Activated CD4-positive, alpha-beta T cell treated with anti-CD3 and anti-CD28 coated beads, Interleukin-2, amount 10 ng/mL, durations not matched to agents 24 days and 14 days (primary cell): ENCODE measurements at regions not wholly inside any gene's neighbourhood (a gene's known extent, or its start where the extent isn't known, plus 50 kb on each side); places are given as distances from the start of the nearest gene placed in this dataset.
"Not testable (repeated sequence)": the region's sequence is repeated elsewhere in the genome, so short reads cannot be mapped to it uniquely, and the experiment has no call there.

Source experiments
- DNase-seq: peaks from one replicate; pipeline ENCODE4 v3.0.0; 2022
- H3K27ac Mint-ChIP-seq: one replicate; pipeline ENCODE4 v1.8.0; 2022; ENCODE audit warnings: mild to moderate bottlenecking, mixed read lengths
- H3K27me3 Mint-ChIP-seq: one replicate; pipeline ENCODE4 v1.8.0; 2022; ENCODE audit warnings: mixed read lengths
- H3K36me3 Mint-ChIP-seq: one replicate; pipeline ENCODE4 v1.8.0; 2022; ENCODE audit warnings: low read depth, mild to moderate bottlenecking, mixed read lengths
- H3K4me1 Mint-ChIP-seq: one replicate; pipeline ENCODE4 v1.8.0; 2021; ENCODE audit warnings: mixed read lengths
- H3K4me3 Mint-ChIP-seq: one replicate; pipeline ENCODE4 v1.8.0; 2022; ENCODE audit warnings: mild to moderate bottlenecking, moderate library complexity, mixed read lengths
- H3K9me3 Mint-ChIP-seq: one replicate; pipeline ENCODE4 v1.8.0; 2021; ENCODE audit warnings: mixed read lengths
- intact Hi-C: fragments of 100-400 bp; cut with micrococcal nuclease; formaldehyde crosslinking; loops from one replicate; pipeline ENCODE4 v1.15.1; 2023

- Mint-ChIP-seq H3K4me1 (no peaks in the 10 kb centered on the region), H3K27ac (no peak overlapping the region), H3K27me3 (no peaks in the 10 kb centered on the region), H3K4me3 (no peak overlapping the region), H3K36me3 (no peaks in the 10 kb centered on the region), H3K9me3 (peaks cover 5% of the 10 kb centered on the region)
- intact Hi-C loops: no loop called here
- no peak for DNase-seq
Observed at GRCh38 chr5:125882061-125882460, 541.1 kb upstream of the GRAMD2B start.

- intact Hi-C loops: no loop called here
- Mint-ChIP-seq H3K36me3 (no peaks in the 10 kb centered on the region), H3K4me1 (no peaks in the 10 kb centered on the region), H3K27me3 (no peaks in the 10 kb centered on the region), H3K9me3 (peaks cover 5% of the 10 kb centered on the region), H3K4me3 (no peak overlapping the region), H3K27ac (no peak overlapping the region)
- DNase-seq: no peak
Observed at GRCh38 chr5:125883223-125883622, 540.0 kb upstream of the GRAMD2B start.

- DNase-seq: no peak
- H3K36me3 Mint-ChIP-seq: no peaks in the 10 kb centered on the region
- no peak overlapping the region for H3K4me3 Mint-ChIP-seq
- no peak overlapping the region for H3K27ac Mint-ChIP-seq
- peaks cover 5% of the 10 kb centered on the region for H3K9me3 Mint-ChIP-seq
- intact Hi-C loops: no loop called here
- no peaks in the 10 kb centered on the region for H3K4me1 Mint-ChIP-seq
- H3K27me3 Mint-ChIP-seq: no peaks in the 10 kb centered on the region
Observed at GRCh38 chr5:125888358-125888757, 534.9 kb upstream of the GRAMD2B start.

- intact Hi-C loops: no loop called here
- H3K27me3 Mint-ChIP-seq: no peaks in the 10 kb centered on the region
- H3K27ac Mint-ChIP-seq: no peak overlapping the region
- H3K9me3 Mint-ChIP-seq: peaks cover 5% of the 10 kb centered on the region
- H3K4me1 Mint-ChIP-seq: no peaks in the 10 kb centered on the region
- H3K4me3 Mint-ChIP-seq: no peak overlapping the region
- DNase-seq: no peak
- H3K36me3 Mint-ChIP-seq: no peaks in the 10 kb centered on the region
Observed at GRCh38 chr5:125890511-125890931, 532.7 kb upstream of the GRAMD2B start.

GRCh38 chr5:125891061-125891725, 532.0 kb upstream of the GRAMD2B start:
- intact Hi-C loops: no loop called here
- Mint-ChIP-seq H3K27ac (no peak overlapping the region), H3K4me1 (no peaks in the 10 kb centered on the region), H3K9me3 (peaks cover 5% of the 10 kb centered on the region), H3K4me3 (no peak overlapping the region), H3K27me3 (no peaks in the 10 kb centered on the region), H3K36me3 (no peaks in the 10 kb centered on the region)
- DNase-seq: no peak

GRCh38 chr5:125894383-125894782, 528.8 kb upstream of the GRAMD2B start:
- Mint-ChIP-seq H3K9me3 (no peaks in the 10 kb centered on the region), H3K27me3 (no peaks in the 10 kb centered on the region), H3K4me3 (no peak overlapping the region), H3K27ac (no peak overlapping the region), H3K36me3 (no peaks in the 10 kb centered on the region), H3K4me1 (no peaks in the 10 kb centered on the region)
- no peak for DNase-seq
- intact Hi-C loops: no loop called here

GRCh38 chr5:125896368-125896767, 526.8 kb upstream of the GRAMD2B start:
- Mint-ChIP-seq H3K36me3 (no peaks in the 10 kb centered on the region), H3K4me3 (no peak overlapping the region), H3K27ac (no peak overlapping the region), H3K4me1 (no peaks in the 10 kb centered on the region), H3K27me3 (no peaks in the 10 kb centered on the region), H3K9me3 (no peaks in the 10 kb centered on the region)
- DNase-seq: no peak
- intact Hi-C loops: no loop called here

GRCh38 chr5:125897089-125897488, 526.1 kb upstream of the GRAMD2B start:
- Mint-ChIP-seq H3K27ac (no peak overlapping the region), H3K27me3 (no peaks in the 10 kb centered on the region), H3K4me1 (no peaks in the 10 kb centered on the region), H3K9me3 (no peaks in the 10 kb centered on the region), H3K36me3 (no peaks in the 10 kb centered on the region), H3K4me3 (no peak overlapping the region)
- no peak for DNase-seq
- intact Hi-C loops: no loop called here

- H3K4me1 Mint-ChIP-seq: no peaks in the 10 kb centered on the region
- no peaks in the 10 kb centered on the region for H3K9me3 Mint-ChIP-seq
- H3K27me3 Mint-ChIP-seq: no peaks in the 10 kb centered on the region
- DNase-seq: no peak
- H3K27ac Mint-ChIP-seq: no peak overlapping the region
- H3K36me3 Mint-ChIP-seq: no peaks in the 10 kb centered on the region
- intact Hi-C loops: no loop called here
- H3K4me3 Mint-ChIP-seq: no peak overlapping the region
Observed at GRCh38 chr5:125898851-125899405, 524.3 kb upstream of the GRAMD2B start.

- Mint-ChIP-seq H3K4me1 (no peaks in the 10 kb centered on the region), H3K9me3 (peaks cover 4% of the 10 kb centered on the region), H3K36me3 (no peaks in the 10 kb centered on the region), H3K4me3 (no peak overlapping the region), H3K27ac (no peak overlapping the region), H3K27me3 (no peaks in the 10 kb centered on the region)
- intact Hi-C loops: no loop called here
- no peak for DNase-seq
Observed at GRCh38 chr5:125912028-125912427, 511.2 kb upstream of the GRAMD2B start.

- peaks cover 4% of the 10 kb centered on the region for H3K9me3 Mint-ChIP-seq
- H3K27me3 Mint-ChIP-seq: no peaks in the 10 kb centered on the region
- H3K4me3 Mint-ChIP-seq: no peak overlapping the region
- no peaks in the 10 kb centered on the region for H3K36me3 Mint-ChIP-seq
- H3K4me1 Mint-ChIP-seq: no peaks in the 10 kb centered on the region
- no peak for DNase-seq
- H3K27ac Mint-ChIP-seq: no peak overlapping the region
- intact Hi-C loops: no loop called here
Observed at GRCh38 chr5:125913200-125913599, 510.0 kb upstream of the GRAMD2B start.

- Mint-ChIP-seq H3K9me3 (peaks cover 4% of the 10 kb centered on the region), H3K36me3 (no peaks in the 10 kb centered on the region), H3K27me3 (no peaks in the 10 kb centered on the region), H3K4me1 (no peaks in the 10 kb centered on the region), H3K4me3 (no peak overlapping the region), H3K27ac (no peak overlapping the region)
- DNase-seq: no peak
- intact Hi-C loops: no loop called here
Observed at GRCh38 chr5:125914471-125914870, 508.7 kb upstream of the GRAMD2B start.

GRCh38 chr5:125923958-125924357, 499.3 kb upstream of the GRAMD2B start:
- H3K4me3 Mint-ChIP-seq, H3K9me3 Mint-ChIP-seq, intact Hi-C loops, DNase-seq, H3K36me3 Mint-ChIP-seq, H3K4me1 Mint-ChIP-seq, H3K27me3 Mint-ChIP-seq, H3K27ac Mint-ChIP-seq: not testable (repeated sequence)

GRCh38 chr5:125926172-125926571, 497.0 kb upstream of the GRAMD2B start:
- DNase-seq: no peak
- no peaks in the 10 kb centered on the region for H3K4me1 Mint-ChIP-seq
- H3K27ac Mint-ChIP-seq: no peak overlapping the region
- H3K4me3 Mint-ChIP-seq: no peak overlapping the region
- H3K9me3 Mint-ChIP-seq: peaks cover 12% of the 10 kb centered on the region
- intact Hi-C loops: no loop called here
- H3K36me3 Mint-ChIP-seq: no peaks in the 10 kb centered on the region
- H3K27me3 Mint-ChIP-seq: no peaks in the 10 kb centered on the region

- Mint-ChIP-seq H3K4me1 (no peaks in the 10 kb centered on the region), H3K36me3 (no peaks in the 10 kb centered on the region), H3K9me3 (peaks cover 12% of the 10 kb centered on the region), H3K27ac (no peak overlapping the region), H3K4me3 (no peak overlapping the region), H3K27me3 (no peaks in the 10 kb centered on the region)
- intact Hi-C loops: no loop called here
- no peak for DNase-seq
Observed at GRCh38 chr5:125928663-125929062, 494.5 kb upstream of the GRAMD2B start.
